ENCODE measurements at regions not wholly inside any gene's neighbourhood (a gene's known extent, or its start where the extent isn't known, plus 50 kb on each side); places are given as distances from the start of the nearest gene placed in this dataset.
"Not testable (repeated sequence)": the region's sequence is repeated elsewhere in the genome, so short reads cannot be mapped to it uniquely, and the experiment has no call there.

DNA sequence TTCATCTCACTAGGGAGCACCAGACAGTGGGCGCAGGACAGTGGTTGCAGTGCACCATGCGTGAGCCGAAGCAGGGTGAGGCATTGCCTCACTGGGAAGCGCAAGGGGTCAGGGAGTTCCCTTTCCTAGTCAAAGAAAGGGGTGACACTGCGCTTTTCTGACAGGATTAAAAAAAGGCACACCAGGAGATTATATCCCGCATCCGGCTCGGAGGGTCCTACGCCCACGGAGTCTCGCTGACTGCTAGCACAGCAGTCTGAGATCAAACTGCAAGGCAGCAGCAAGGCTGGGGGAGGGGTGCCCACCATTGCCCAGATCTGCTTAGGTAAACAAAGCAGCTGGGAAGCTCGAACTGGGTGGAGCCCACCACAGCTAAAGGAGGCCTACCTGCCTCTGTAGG, 1416.7 kb upstream of the C9orf72 start:
- not testable (repeated sequence) for H3K27ac Mint-ChIP-seq; ATAC-seq (ENCODE audit: low read depth in 2 of 2); H3K4me3 Mint-ChIP-seq; H3K9me3 Mint-ChIP-seq; H3K27me3 Mint-ChIP-seq; DNase-seq; H3K4me1 Mint-ChIP-seq; H3K36me3 Mint-ChIP-seq

DNA sequence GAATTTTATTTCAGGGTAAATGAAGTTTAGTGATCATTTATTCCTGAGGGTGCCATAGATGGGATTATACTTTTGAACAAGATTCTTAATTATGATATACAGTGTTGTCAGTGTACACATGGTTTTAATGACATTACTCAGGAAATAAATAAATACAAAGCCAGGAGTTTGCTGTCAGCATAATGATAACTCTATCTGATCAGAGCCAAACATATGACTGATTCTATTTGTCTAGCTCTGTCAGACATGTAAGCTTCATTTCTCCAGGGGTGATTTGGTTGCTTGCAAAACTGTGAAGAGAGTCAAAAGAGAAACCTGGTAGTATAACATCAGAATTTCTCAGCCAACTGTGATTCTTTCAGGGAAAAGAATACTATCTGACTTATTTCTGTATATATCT, 1425.8 kb upstream of the C9orf72 start:
- no peaks in the 10 kb centered on the region for H3K27me3 Mint-ChIP-seq
- H3K4me1 Mint-ChIP-seq, result no peaks in the 10 kb centered on the region
- no peak overlapping the region for H3K4me3 Mint-ChIP-seq
- H3K36me3 Mint-ChIP-seq, result no peaks in the 10 kb centered on the region
- DNase-seq (no peak), ATAC-seq (ENCODE audit: low read depth in 2 of 2) (no peak)
- H3K27ac Mint-ChIP-seq, result no peak overlapping the region
- peaks cover 0 to 6% (median 3%) of the 10 kb centered on the region in 7 donors for H3K9me3 Mint-ChIP-seq

GRCh38 chr9:28999806-29000205, 1426.5 kb upstream of the C9orf72 start:
- Mint-ChIP-seq H3K9me3 (peaks cover 0 to 6% (median 2%) of the 10 kb centered on the region in 7 donors), H3K27ac (no peak overlapping the region), H3K36me3 (no peaks in the 10 kb centered on the region), H3K4me3 (no peak overlapping the region), H3K27me3 (no peaks in the 10 kb centered on the region), H3K4me1 (no peaks in the 10 kb centered on the region)
- DNase-seq (no peak), ATAC-seq (ENCODE audit: low read depth in 2 of 2) (no peak)

GRCh38 chr9:29001006-29001405, 1427.7 kb upstream of the C9orf72 start:
- H3K36me3 Mint-ChIP-seq, result no peaks in the 10 kb centered on the region
- no peaks in the 10 kb centered on the region for H3K4me1 Mint-ChIP-seq
- ATAC-seq (ENCODE audit: low read depth in 2 of 2) (no peak), DNase-seq (no peak)
- H3K27ac Mint-ChIP-seq, result no peak overlapping the region
- H3K4me3 Mint-ChIP-seq, result no peak overlapping the region
- H3K9me3 Mint-ChIP-seq, result peaks cover 0 to 6% (median 2%) of the 10 kb centered on the region in 7 donors
- no peaks in the 10 kb centered on the region for H3K27me3 Mint-ChIP-seq

DNA sequence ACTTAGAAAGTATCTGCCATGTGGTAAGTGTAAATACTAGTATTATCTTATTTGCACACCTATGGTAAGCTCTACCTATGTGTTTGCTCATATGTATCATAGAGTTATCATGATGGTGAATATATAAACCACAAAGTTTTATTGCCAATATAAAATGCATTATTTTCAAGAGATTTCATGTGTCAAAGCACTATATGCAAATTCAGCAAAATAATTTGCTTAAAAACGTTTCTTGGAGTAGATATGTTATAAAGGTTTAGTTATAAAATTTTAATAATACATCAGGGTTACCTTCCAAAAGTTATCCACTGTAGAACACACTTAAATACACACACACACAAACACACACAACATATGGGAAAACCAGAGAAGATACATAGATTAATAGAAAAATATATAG, 1431.7 kb upstream of the C9orf72 start:
- H3K4me3 Mint-ChIP-seq, result no peak overlapping the region
- H3K36me3 Mint-ChIP-seq, result no peaks in the 10 kb centered on the region
- no peak for ATAC-seq (ENCODE audit: low read depth in 2 of 2)
- no peak overlapping the region for H3K27ac Mint-ChIP-seq
- H3K4me1 Mint-ChIP-seq, result no peaks in the 10 kb centered on the region
- DNase-seq, result no peak
- peaks cover 0 to 4% (median 0%) of the 10 kb centered on the region in 7 donors for H3K9me3 Mint-ChIP-seq
- H3K27me3 Mint-ChIP-seq, result no peaks in the 10 kb centered on the region

- DNase-seq (no peak), ATAC-seq (ENCODE audit: low read depth in 2 of 2) (no peak)
- H3K27ac Mint-ChIP-seq, result no peak overlapping the region
- no peaks in the 10 kb centered on the region for H3K4me1 Mint-ChIP-seq
- no peak overlapping the region for H3K4me3 Mint-ChIP-seq
- no peaks in the 10 kb centered on the region for H3K27me3 Mint-ChIP-seq
- H3K36me3 Mint-ChIP-seq, result no peaks in the 10 kb centered on the region
- peaks cover 0 to 2% (median 0%) of the 10 kb centered on the region in 7 donors for H3K9me3 Mint-ChIP-seq
Measured at GRCh38 chr9:29006628-29007027, 1433.3 kb upstream of the C9orf72 start.

- Mint-ChIP-seq H3K36me3 (no peaks in the 10 kb centered on the region), H3K27ac (no peak overlapping the region), H3K9me3 (peaks cover 0 to 2% (median 0%) of the 10 kb centered on the region in 7 donors), H3K27me3 (no peaks in the 10 kb centered on the region), H3K4me3 (no peak overlapping the region), H3K4me1 (no peaks in the 10 kb centered on the region)
- ATAC-seq (ENCODE audit: low read depth in 2 of 2) (no peak), DNase-seq (no peak)
Measured at GRCh38 chr9:29012911-29013310, 1439.6 kb upstream of the C9orf72 start.

DNA sequence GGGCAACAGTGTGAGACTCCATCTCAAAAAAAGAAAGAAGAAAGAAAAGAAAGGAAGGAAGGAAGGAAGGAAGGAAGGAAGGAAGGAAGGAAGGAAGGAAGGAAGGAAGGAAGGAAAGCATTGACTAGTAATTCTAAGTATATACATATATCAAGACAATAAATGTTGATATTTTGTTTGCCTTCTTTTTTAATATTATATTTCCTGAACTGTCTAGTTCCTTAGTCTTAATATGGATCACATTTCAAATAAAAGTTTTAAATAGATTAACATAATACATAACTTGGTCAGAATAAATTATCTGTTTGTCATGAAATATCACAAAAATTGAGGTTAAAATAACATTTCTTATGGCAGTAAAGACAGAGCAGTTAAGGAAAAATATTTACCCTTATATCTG, 1448.4 kb upstream of the C9orf72 start:
- no peak for DNase-seq
- Mint-ChIP-seq H3K4me1 (no peaks in the 10 kb centered on the region), H3K27me3 (no peaks in the 10 kb centered on the region), H3K9me3 (peaks cover 0 to 7% (median 0%) of the 10 kb centered on the region in 7 donors), H3K27ac (no peak overlapping the region), H3K4me3 (no peak overlapping the region), H3K36me3 (no peaks in the 10 kb centered on the region)
- ATAC-seq (ENCODE audit: low read depth in 2 of 2), result no peak

DNA sequence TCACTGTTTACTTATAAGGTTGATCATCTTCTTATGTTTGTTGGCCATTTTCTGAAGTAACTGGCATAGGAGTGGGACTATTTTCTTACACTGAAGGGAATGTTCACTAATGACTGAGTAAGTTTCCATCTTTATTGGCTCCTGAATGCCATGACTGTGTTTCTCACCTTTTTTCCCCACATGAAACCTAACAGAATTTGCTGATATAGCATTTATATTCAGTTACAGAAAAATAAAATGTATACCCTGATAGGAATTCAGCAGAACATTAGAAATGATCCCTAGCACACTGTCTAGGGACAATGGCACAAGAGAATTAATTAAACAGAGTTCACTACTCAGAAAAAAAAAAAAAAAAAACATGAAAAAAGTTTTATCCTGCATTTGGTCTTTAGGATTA, 1465.1 kb upstream of the C9orf72 start:
- H3K4me3 Mint-ChIP-seq, result no peak overlapping the region
- no peaks in the 10 kb centered on the region for H3K27me3 Mint-ChIP-seq
- DNase-seq (no peak), ATAC-seq (ENCODE audit: low read depth in 2 of 2) (no peak)
- H3K36me3 Mint-ChIP-seq, result no peaks in the 10 kb centered on the region
- peaks cover 0 to 5% (median 0%) of the 10 kb centered on the region in 7 donors for H3K9me3 Mint-ChIP-seq
- H3K27ac Mint-ChIP-seq, result no peak overlapping the region
- no peaks in the 10 kb centered on the region for H3K4me1 Mint-ChIP-seq

- H3K4me3 Mint-ChIP-seq, result no peak overlapping the region
- H3K27me3 Mint-ChIP-seq, result no peaks in the 10 kb centered on the region
- H3K4me1 Mint-ChIP-seq, result no peaks in the 10 kb centered on the region
- no peak overlapping the region for H3K27ac Mint-ChIP-seq
- ATAC-seq (ENCODE audit: low read depth in 2 of 2) (no peak), DNase-seq (no peak)
- peaks cover 0 to 5% (median 0%) of the 10 kb centered on the region in 7 donors for H3K9me3 Mint-ChIP-seq
- H3K36me3 Mint-ChIP-seq, result no peaks in the 10 kb centered on the region
Measured at GRCh38 chr9:29039258-29039657, 1466.0 kb upstream of the C9orf72 start.

DNA sequence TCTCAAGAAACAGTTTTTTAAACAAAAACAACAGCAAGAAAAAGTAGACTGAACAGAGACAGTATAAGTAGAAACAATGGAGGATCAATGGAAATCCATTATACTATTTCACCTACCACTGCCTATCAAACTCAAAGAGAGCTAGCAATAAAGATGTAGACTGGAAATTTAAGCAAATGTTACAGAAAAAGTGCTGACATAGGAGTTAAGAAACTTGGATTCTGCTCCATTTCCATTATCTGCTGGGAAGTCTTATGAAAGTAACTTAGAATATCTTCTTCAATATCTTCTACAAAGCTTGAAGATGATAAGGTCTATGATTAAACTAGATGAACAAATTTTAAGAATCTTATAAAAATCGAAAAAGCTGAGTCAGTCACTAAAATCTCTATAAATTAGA, 1469.8 kb upstream of the C9orf72 start:
- H3K27ac Mint-ChIP-seq, result no peak overlapping the region
- no peak for ATAC-seq (ENCODE audit: low read depth in 2 of 2)
- H3K9me3 Mint-ChIP-seq, result peaks cover 0 to 7% (median under 1%) of the 10 kb centered on the region in 7 donors
- no peak overlapping the region for H3K4me3 Mint-ChIP-seq
- no peaks in the 10 kb centered on the region for H3K27me3 Mint-ChIP-seq
- no peaks in the 10 kb centered on the region for H3K36me3 Mint-ChIP-seq
- H3K4me1 Mint-ChIP-seq, result no peaks in the 10 kb centered on the region
- DNase-seq, result no peak

GRCh38 chr9:29044959-29045358, 1471.7 kb upstream of the C9orf72 start:
- Mint-ChIP-seq H3K4me1 (no peaks in the 10 kb centered on the region), H3K36me3 (no peaks in the 10 kb centered on the region), H3K4me3 (no peak overlapping the region), H3K27ac (no peak overlapping the region), H3K9me3 (peaks cover 0 to 5% (median 1%) of the 10 kb centered on the region in 7 donors), H3K27me3 (no peaks in the 10 kb centered on the region)
- DNase-seq, result no peak
- ATAC-seq (ENCODE audit: low read depth in 2 of 2), result no peak

DNA sequence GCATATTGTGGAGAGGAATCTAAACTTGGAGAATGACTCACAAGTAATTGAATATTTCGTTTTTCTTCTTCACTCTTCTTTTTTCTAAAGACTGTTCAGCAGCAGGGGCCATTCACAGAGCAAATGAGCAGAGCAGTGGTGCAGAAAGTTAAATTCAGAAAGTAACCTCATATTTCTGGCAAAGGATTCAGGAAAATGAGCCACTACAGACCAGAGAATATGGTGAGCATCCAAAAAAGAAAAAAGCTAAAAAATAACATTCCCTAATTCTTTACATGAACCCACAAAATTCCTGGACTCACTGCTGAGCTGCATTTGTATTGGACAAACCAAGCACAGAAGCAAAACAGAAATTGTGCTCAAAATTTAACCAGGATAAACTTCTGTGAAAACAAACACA, 1486.8 kb upstream of the C9orf72 start:
- Mint-ChIP-seq H3K4me1 (no peaks in the 10 kb centered on the region), H3K9me3 (peaks cover 0 to 7% (median 0%) of the 10 kb centered on the region in 7 donors), H3K27me3 (no peaks in the 10 kb centered on the region), H3K36me3 (no peaks in the 10 kb centered on the region), H3K27ac (no peak overlapping the region), H3K4me3 (no peak overlapping the region)
- ATAC-seq (ENCODE audit: low read depth in 2 of 2) (no peak), DNase-seq (no peak)

- Mint-ChIP-seq H3K36me3 (no peaks in the 10 kb centered on the region), H3K4me3 (no peak overlapping the region), H3K4me1 (no peaks in the 10 kb centered on the region), H3K9me3 (peaks cover 0 to 3% (median 0%) of the 10 kb centered on the region in 7 donors), H3K27me3 (no peaks in the 10 kb centered on the region), H3K27ac (no peak overlapping the region)
- ATAC-seq (ENCODE audit: low read depth in 2 of 2), result no peak
- no peak for DNase-seq
Measured at GRCh38 chr9:29062446-29062845, 1489.2 kb upstream of the C9orf72 start.

DNA sequence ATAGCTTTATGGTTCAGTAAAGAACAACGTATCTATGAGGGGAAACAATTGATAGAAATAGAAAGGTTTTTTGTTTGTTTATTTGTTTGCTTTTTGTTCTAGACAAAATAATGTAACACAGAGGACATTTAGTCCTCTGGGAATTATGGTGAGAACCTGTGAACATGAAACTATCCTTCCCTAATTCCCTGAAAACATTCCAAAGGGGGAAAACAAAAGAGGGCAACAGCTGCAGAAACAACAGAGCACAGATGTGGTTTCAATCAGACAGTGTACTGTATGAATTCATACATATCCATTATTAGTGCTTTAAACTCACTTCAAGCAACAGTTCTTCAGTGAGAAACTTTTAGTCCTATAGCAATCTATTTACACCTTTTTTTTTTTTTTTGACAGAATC, 1489.8 kb upstream of the C9orf72 start:
- no peak overlapping the region for H3K27ac Mint-ChIP-seq
- H3K36me3 Mint-ChIP-seq, result no peaks in the 10 kb centered on the region
- no peaks in the 10 kb centered on the region for H3K4me1 Mint-ChIP-seq
- peaks cover 0 to 3% (median 0%) of the 10 kb centered on the region in 7 donors for H3K9me3 Mint-ChIP-seq
- ATAC-seq (ENCODE audit: low read depth in 2 of 2) (no peak), DNase-seq (no peak)
- no peaks in the 10 kb centered on the region for H3K27me3 Mint-ChIP-seq
- H3K4me3 Mint-ChIP-seq, result no peak overlapping the region

Data from naive B cell (primary cell).